SK-N-SH (cell line): ENCODE measurements at regions not wholly inside any gene's neighbourhood (a gene's known extent, or its start where the extent isn't known, plus 50 kb on each side); places are given as distances from the start of the nearest gene placed in this dataset.

ENCODE experiments used
- CTCF ChIA-PET: fragments of 300-600, 350-600 bp; formaldehyde crosslinking; extraction: SDS; loops from one replicate; lab custom pipeline; 2021; lab: Yijun Ruan, JAX
- POLR2A ChIA-PET: fragments of 350-600 bp; sonication (Branson Sonifier 250); formaldehyde crosslinking; extraction: SDS; loops from one replicate; lab custom pipeline; 2020; ENCODE audit warnings: antibody characterized with exemption, inconsistent platforms; lab: Yijun Ruan, JAX
- DNase-seq: peaks from one replicate; pipeline ENCODE4 v3.0.0; 2012
- H2AFZ ChIP-seq: fragments of 200-600 bp; sonication (generic); 2 replicates; pipeline ENCODE4 v1.8.1; 2016; ENCODE audit warnings: antibody characterized with exemption, mild to moderate bottlenecking, low read depth
- H3F3A ChIP-seq: fragments of 200-600 bp; sonication (generic); replicated peaks from 2 replicates; pipeline ENCODE3; 2016; ENCODE audit warnings: antibody characterized with exemption, mild to moderate bottlenecking; ENCODE audit not compliant: insufficient read depth
- H3K27ac ChIP-seq, 2 experiments: fragments of 200-500 bp in 1 of 2; fragments of 200-600 bp in 1 of 2; sonication (Bioruptor generic) in 1 of 2; sonication (generic), shearing (Covaris generic) in 1 of 2; 2 replicates each; pipeline versions ENCODE4 v1.5.1 to v1.6.1; 2014 to 2016; ENCODE audit warnings: low read depth in 2 of 2, inconsistent platforms in 1 of 2, low read length in 1 of 2, mild to moderate bottlenecking in 1 of 2, mixed read lengths in 1 of 2
- H3K27me3 ChIP-seq: fragments of 200-600 bp; sonication (generic), shearing (Covaris generic); 2 replicates; pipeline ENCODE4 v1.6.1; 2016; ENCODE audit warnings: mixed run types; ENCODE audit not compliant: insufficient read depth
- H3K36me3 ChIP-seq, 2 experiments: fragments of 200-500 bp in 1 of 2; fragments of 200-600 bp in 1 of 2; sonication (Bioruptor generic) in 1 of 2; sonication (generic) in 1 of 2; replicated peaks in 1 of 2; 2 replicates each; pipeline versions ENCODE3 to v1.5.1; 2014 to 2016; ENCODE audit warnings: low read length in 1 of 2, mild to moderate bottlenecking in 1 of 2; ENCODE audit not compliant: insufficient read depth in 2 of 2, control insufficient read depth in 1 of 2
- H3K4me1 ChIP-seq, 2 experiments: fragments of 200-500 bp in 1 of 2; fragments of 200-600 bp in 1 of 2; sonication (Bioruptor generic) in 1 of 2; sonication (generic), shearing (Covaris generic) in 1 of 2; 2 replicates each; pipeline versions ENCODE4 v1.5.1 to v1.6.1; 2014 to 2016; ENCODE audit warnings: low read depth in 1 of 2, low read length in 1 of 2, mixed run types in 1 of 2; ENCODE audit not compliant: insufficient read depth in 2 of 2, control insufficient read depth in 1 of 2
- H3K4me2 ChIP-seq: fragments of 200-600 bp; sonication (generic), shearing (Covaris generic); 2 replicates; pipeline ENCODE4 v1.6.1; 2017; ENCODE audit warnings: mixed run types
- H3K4me3 ChIP-seq, 2 experiments: fragments of 200-500 bp in 1 of 2; fragments of 200-600 bp in 1 of 2; sonication (Bioruptor generic) in 1 of 2; sonication (generic), shearing (Covaris generic) in 1 of 2; 2 replicates each; pipeline versions ENCODE4 v1.5.1 to v1.8.1; 2014 to 2016; ENCODE audit warnings: low read depth in 2 of 2, inconsistent platforms in 1 of 2, low read length in 1 of 2, mild to moderate bottlenecking in 1 of 2, mixed read lengths in 1 of 2, moderate library complexity in 1 of 2
- H3K79me2 ChIP-seq: fragments of 200-600 bp; sonication (generic); 2 replicates; pipeline ENCODE4 v1.8.1; 2017; ENCODE audit warnings: mild to moderate bottlenecking; ENCODE audit not compliant: insufficient read depth
- H3K9ac ChIP-seq: fragments of 200-600 bp; sonication (generic); 2 replicates; pipeline ENCODE4 v1.6.1; 2017; ENCODE audit warnings: mixed run types
- H3K9me2 ChIP-seq: fragments of 200-600 bp; sonication (generic); 2 replicates; pipeline ENCODE4 v1.6.1; 2017; ENCODE audit warnings: mixed run types
- H3K9me3 ChIP-seq: fragments of 200-600 bp; sonication (generic); 2 replicates; pipeline ENCODE4 v1.6.1; 2017; ENCODE audit warnings: mixed run types, mild to moderate bottlenecking, moderate library complexity
- H4K20me1 ChIP-seq: fragments of 200-600 bp; sonication (generic); 2 replicates; pipeline ENCODE4 v1.6.1; 2017; ENCODE audit warnings: mild to moderate bottlenecking, mixed run types; ENCODE audit not compliant: insufficient read depth
- EP300 ChIP-seq, 2 experiments: IDR thresholded peaks; 2 replicates each; pipeline versions ENCODE4 v1.4.0 to v1.6.1; 2012; ENCODE audit warnings: borderline replicate concordance in 1 of 2, low read depth in 1 of 2, low read length in 1 of 2
- EZH2phosphoT487 ChIP-seq: fragments of 200-600 bp; sonication (generic); IDR thresholded peaks from 2 replicates; pipeline ENCODE4 v1.6.1; 2017; ENCODE audit warnings: low read depth, mixed run types, mild to moderate bottlenecking, antibody characterized with exemption, moderate library complexity, borderline replicate concordance
- FOSL2 ChIP-seq: IDR thresholded peaks from 2 replicates; pipeline ENCODE4 v1.4.0; 2012; ENCODE audit warnings: low read depth, mild to moderate bottlenecking, moderate library complexity, borderline replicate concordance
- FOXM1 ChIP-seq: IDR thresholded peaks from 2 replicates; pipeline ENCODE4 v1.4.0; 2012; ENCODE audit warnings: low read depth, mild to moderate bottlenecking
- GATA2 ChIP-seq: sonication (generic); formaldehyde crosslinking; IDR thresholded peaks from 2 replicates; pipeline ENCODE4 v1.5.0; 2020; ENCODE audit warnings: mild to moderate bottlenecking, missing genetic modification reagents
- MEF2A ChIP-seq: IDR thresholded peaks from 2 replicates; pipeline ENCODE4 v1.4.0; 2012; ENCODE audit warnings: low read depth, borderline replicate concordance
- NFIC ChIP-seq: IDR thresholded peaks from 2 replicates; pipeline ENCODE4 v1.4.0; 2012; ENCODE audit warnings: borderline replicate concordance
- POLR2AphosphoS5 ChIP-seq: IDR thresholded peaks from 2 replicates; pipeline ENCODE4 v1.6.1; 2012; ENCODE audit warnings: low read depth, low read length
- RCOR1 ChIP-seq: fragments of 150-350 bp; IDR thresholded peaks from 2 replicates; pipeline ENCODE4 v1.6.1; 2017; ENCODE audit warnings: antibody characterized with exemption, low read length
- TAF1 ChIP-seq: IDR thresholded peaks from 2 replicates; pipeline ENCODE4 v1.6.1; 2012; ENCODE audit warnings: low read depth, mild to moderate bottlenecking, low read length, moderate library complexity, borderline replicate concordance
- TCF12 ChIP-seq: IDR thresholded peaks from 2 replicates; pipeline ENCODE4 v1.4.0; 2012
- TEAD4 ChIP-seq: IDR thresholded peaks from 2 replicates; pipeline ENCODE4 v1.4.0; 2012; ENCODE audit warnings: mild to moderate bottlenecking, borderline replicate concordance; ENCODE audit not compliant: insufficient read depth
- YY1 ChIP-seq: IDR thresholded peaks from 2 replicates; pipeline ENCODE4 v1.4.0; 2012; ENCODE audit warnings: low read depth, mild to moderate bottlenecking
- WGBS: methylation state at CpG from one replicate; pipeline ENCODE4 v1.1.6; 2017; ENCODE audit warnings: low lambda C conversion rate; 5-methylcytosine and 5-hydroxymethylcytosine counted together
- TF ChIP-seq, protein P1 (sequence below): IDR thresholded peaks from 2 replicates; pipeline ENCODE4 v1.4.0; 2012; ENCODE audit warnings: low read depth, borderline replicate concordance
- TF ChIP-seq, protein P2 (sequence below): IDR thresholded peaks from 2 replicates; pipeline ENCODE4; 2012
- TF ChIP-seq, protein P3 (sequence below): IDR thresholded peaks from 2 replicates; pipeline ENCODE4 v1.6.1; 2012; ENCODE audit warnings: mild to moderate bottlenecking, low read depth, low read length, moderate library complexity
- TF ChIP-seq, protein P4 (sequence below): IDR thresholded peaks from 2 replicates; pipeline ENCODE4 v1.4.0; 2012; ENCODE audit warnings: low read depth, borderline replicate concordance

DNA sequence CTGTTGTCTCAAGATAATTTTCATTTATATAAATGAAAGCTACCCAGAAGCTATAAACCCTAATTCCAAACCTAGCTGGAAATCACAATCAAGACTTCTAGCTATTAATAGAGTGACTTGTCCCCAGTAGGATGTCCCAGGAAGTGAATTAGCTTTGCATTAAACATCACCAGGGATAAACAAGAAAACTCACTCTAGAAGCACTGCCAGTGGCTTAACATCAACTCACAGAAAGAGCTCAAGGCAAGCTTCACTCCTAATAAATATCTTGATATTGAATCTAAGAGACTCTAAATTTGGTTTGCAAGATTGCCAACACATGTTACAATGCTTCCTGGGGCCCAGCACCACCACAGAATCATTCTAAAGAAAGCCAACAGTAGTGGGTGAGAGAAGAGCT lies 468.7 kb upstream of the FAM241A start:
- Histone ChIP-seq H3K9ac (no peak overlapping the region), H3K9me2 (no peaks in the 10 kb centered on the region), H3F3A (no peaks in the 10 kb centered on the region), H3K4me2 (no peak overlapping the region), H3K36me3 (no peaks in the 10 kb centered on the region), H3K79me2 (no peaks in the 10 kb centered on the region), H3K27me3 (no peaks in the 10 kb centered on the region; the same call in 1 of the 2 replicates), H3K4me1 (no peaks in the 10 kb centered on the region; a peak in 1 of 4 replicates), H2AFZ (no peak overlapping the region), H4K20me1 (no peaks in the 10 kb centered on the region), H3K9me3 (no peaks in the 10 kb centered on the region), H3K27ac (no peak overlapping the region), H3K4me3 (no peak overlapping the region)
- no peak for DNase-seq
- CTCF ChIA-PET, result interaction anchor here (0.9 to 1.3 kb wide), 2 partner anchors 35 to 60 kb away, joined by 3 read pairs; no protein-coding TSS in a partner anchor
- POLR2A ChIA-PET, result no interaction called here
- TF ChIP-seq, protein P1, sequence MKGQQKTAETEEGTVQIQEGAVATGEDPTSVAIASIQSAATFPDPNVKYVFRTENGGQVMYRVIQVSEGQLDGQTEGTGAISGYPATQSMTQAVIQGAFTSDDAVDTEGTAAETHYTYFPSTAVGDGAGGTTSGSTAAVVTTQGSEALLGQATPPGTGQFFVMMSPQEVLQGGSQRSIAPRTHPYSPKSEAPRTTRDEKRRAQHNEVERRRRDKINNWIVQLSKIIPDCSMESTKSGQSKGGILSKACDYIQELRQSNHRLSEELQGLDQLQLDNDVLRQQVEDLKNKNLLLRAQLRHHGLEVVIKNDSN, result no peak

DNA sequence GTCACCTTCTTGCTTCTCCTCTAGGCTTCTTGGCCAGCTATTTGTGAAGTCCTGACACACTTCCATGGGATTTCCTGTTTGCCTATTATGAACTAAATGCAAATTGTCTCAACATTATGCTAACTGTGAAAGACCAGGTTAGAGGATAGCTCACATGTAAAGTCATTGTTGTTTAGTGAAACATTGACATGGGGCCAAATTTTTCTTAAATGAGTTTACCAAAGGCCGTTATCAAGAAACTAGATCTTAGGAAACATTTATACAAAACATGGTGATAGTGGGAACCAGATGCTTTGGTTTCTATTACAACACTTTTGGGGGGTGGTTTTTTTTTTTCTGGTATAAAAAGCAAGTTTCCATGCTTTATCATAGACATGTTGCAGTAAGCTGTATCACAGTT lies 466.8 kb upstream of the FAM241A start:
- no peaks in the 10 kb centered on the region for H3K9me3 ChIP-seq
- WGBS, result 5% methylated on average over 1 of the region's 1 CpG
- TF ChIP-seq TAF1, result no peak
- TF ChIP-seq RCOR1, result no peak
- TF ChIP-seq, protein P2, sequence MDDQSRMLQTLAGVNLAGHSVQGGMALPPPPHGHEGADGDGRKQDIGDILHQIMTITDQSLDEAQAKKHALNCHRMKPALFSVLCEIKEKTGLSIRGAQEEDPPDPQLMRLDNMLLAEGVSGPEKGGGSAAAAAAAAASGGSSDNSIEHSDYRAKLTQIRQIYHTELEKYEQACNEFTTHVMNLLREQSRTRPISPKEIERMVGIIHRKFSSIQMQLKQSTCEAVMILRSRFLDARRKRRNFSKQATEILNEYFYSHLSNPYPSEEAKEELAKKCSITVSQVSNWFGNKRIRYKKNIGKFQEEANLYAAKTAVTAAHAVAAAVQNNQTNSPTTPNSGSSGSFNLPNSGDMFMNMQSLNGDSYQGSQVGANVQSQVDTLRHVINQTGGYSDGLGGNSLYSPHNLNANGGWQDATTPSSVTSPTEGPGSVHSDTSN, result no peak
- TF ChIP-seq TEAD4, result no peak
- no peak for TF ChIP-seq POLR2AphosphoS5
- TF ChIP-seq, protein P3, sequence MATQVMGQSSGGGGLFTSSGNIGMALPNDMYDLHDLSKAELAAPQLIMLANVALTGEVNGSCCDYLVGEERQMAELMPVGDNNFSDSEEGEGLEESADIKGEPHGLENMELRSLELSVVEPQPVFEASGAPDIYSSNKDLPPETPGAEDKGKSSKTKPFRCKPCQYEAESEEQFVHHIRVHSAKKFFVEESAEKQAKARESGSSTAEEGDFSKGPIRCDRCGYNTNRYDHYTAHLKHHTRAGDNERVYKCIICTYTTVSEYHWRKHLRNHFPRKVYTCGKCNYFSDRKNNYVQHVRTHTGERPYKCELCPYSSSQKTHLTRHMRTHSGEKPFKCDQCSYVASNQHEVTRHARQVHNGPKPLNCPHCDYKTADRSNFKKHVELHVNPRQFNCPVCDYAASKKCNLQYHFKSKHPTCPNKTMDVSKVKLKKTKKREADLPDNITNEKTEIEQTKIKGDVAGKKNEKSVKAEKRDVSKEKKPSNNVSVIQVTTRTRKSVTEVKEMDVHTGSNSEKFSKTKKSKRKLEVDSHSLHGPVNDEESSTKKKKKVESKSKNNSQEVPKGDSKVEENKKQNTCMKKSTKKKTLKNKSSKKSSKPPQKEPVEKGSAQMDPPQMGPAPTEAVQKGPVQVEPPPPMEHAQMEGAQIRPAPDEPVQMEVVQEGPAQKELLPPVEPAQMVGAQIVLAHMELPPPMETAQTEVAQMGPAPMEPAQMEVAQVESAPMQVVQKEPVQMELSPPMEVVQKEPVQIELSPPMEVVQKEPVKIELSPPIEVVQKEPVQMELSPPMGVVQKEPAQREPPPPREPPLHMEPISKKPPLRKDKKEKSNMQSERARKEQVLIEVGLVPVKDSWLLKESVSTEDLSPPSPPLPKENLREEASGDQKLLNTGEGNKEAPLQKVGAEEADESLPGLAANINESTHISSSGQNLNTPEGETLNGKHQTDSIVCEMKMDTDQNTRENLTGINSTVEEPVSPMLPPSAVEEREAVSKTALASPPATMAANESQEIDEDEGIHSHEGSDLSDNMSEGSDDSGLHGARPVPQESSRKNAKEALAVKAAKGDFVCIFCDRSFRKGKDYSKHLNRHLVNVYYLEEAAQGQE, result no peak
- no peak for TF ChIP-seq FOXM1
- TF ChIP-seq TCF12, result no peak
- TF ChIP-seq EZH2phosphoT487, result no peak
- no peak for TF ChIP-seq EP300 (IDR thresholded peaks at IDR 0.05; ENCODE audit: borderline replicate concordance in 1 of 2, low read depth in 1 of 2, low read length in 1 of 2)
- TF ChIP-seq GATA2 (CRISPR knock-in tag), result no peak
- no peak for TF ChIP-seq FOSL2
- TF ChIP-seq YY1, result no peak
- TF ChIP-seq, protein P4, sequence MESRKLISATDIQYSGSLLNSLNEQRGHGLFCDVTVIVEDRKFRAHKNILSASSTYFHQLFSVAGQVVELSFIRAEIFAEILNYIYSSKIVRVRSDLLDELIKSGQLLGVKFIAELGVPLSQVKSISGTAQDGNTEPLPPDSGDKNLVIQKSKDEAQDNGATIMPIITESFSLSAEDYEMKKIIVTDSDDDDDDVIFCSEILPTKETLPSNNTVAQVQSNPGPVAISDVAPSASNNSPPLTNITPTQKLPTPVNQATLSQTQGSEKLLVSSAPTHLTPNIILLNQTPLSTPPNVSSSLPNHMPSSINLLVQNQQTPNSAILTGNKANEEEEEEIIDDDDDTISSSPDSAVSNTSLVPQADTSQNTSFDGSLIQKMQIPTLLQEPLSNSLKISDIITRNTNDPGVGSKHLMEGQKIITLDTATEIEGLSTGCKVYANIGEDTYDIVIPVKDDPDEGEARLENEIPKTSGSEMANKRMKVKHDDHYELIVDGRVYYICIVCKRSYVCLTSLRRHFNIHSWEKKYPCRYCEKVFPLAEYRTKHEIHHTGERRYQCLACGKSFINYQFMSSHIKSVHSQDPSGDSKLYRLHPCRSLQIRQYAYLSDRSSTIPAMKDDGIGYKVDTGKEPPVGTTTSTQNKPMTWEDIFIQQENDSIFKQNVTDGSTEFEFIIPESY, result no peak
- no peak for TF ChIP-seq NFIC
- no peak for TF ChIP-seq MEF2A
- TF ChIP-seq, all 33 proteins: peak for 0
- no peaks in the 10 kb centered on the region; the same call in 1 of the 2 replicates for H3K27me3 ChIP-seq
- H3K79me2 ChIP-seq, result no peaks in the 10 kb centered on the region
- H3K9me2 ChIP-seq, result no peaks in the 10 kb centered on the region
- H3K9ac ChIP-seq, result no peak overlapping the region
- no peaks in the 10 kb centered on the region for H4K20me1 ChIP-seq
- no peaks in the 10 kb centered on the region for H3F3A ChIP-seq
- ChIA-PET POLR2A (interaction anchor here (0.7 kb wide), 1 partner anchor 554 kb away, joined by 3 read pairs; no protein-coding TSS in a partner anchor), CTCF (no interaction called here)
- no peak for DNase-seq
- H3K4me1 ChIP-seq, result no peaks in the 10 kb centered on the region; a peak in 1 of 4 replicates
- H2AFZ ChIP-seq, result no peak overlapping the region
- no peaks in the 10 kb centered on the region for H3K36me3 ChIP-seq
- H3K27ac ChIP-seq, result no peak overlapping the region
- H3K4me3 ChIP-seq, result no peak overlapping the region
- no peak overlapping the region for H3K4me2 ChIP-seq
